Skeletal muscle cell (primary cell): ENCODE measurements at regions not wholly inside any gene's neighbourhood (a gene's known extent, or its start where the extent isn't known, plus 50 kb on each side); places are given as distances from the start of the nearest gene placed in this dataset.
A peak's percentile ranks its signal among the peaks of the same experiment; 100 is the strongest.
"Not testable (repeated sequence)": the region's sequence is repeated elsewhere in the genome, so short reads cannot be mapped to it uniquely, and the experiment has no call there.

ENCODE experiments used
- DNase-seq: peaks from one replicate; pipeline ENCODE4 v3.0.0-alpha.2; 2010; ENCODE audit warnings: low read depth
- H3K4me3 ChIP-seq: 2 replicates; pipeline ENCODE4 v1.5.1; 2011; ENCODE audit warnings: low read depth, mild to moderate bottlenecking, control low read depth, low read length, moderate library complexity

GRCh38 chr12:97778111-97778510, 315.5 kb downstream of the RMST start:
- DNase-seq, result no peak
- H3K4me3 ChIP-seq, result no peak overlapping the region

DNA sequence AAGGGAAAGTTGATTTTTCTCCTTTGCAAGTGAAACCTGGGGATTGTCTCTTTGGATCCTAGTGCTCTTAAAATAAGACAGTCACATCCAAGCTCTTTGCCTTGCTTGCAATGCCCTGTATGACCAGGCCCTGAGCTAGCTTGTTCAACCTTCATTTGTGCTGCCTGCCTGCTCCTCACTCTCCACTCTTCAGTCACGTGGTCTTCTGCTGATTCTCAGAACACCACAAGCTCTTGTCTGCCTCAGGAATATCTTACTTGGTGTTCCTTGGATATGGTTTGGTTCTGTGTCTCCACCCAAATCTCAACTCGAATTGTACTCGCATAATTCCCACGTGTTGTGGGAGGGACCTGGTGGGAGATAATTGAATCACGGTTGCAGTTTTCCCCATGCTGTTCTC, 318.7 kb downstream of the RMST start:
- DNase-seq, result no peak
- no peak overlapping the region for H3K4me3 ChIP-seq

DNA sequence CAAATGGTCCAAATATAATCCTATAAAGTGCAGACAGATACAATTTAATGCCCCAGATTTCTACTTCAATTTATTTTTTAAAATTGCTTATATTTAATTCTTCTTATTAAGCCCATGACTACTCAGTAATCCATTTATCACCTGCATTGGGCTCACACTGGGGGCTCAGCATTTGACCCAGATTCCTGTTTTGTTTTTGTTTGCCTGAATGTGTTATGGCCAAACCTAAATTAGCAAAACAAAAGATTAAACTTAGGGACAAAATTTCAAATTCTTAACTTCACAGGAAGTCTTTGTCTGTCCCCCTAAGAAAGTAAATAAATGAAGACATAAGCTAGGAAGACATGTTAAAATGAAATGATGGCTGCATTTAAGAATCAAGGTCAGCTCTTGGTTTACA, 322.3 kb downstream of the RMST start:
- no peak for DNase-seq
- no peak overlapping the region for H3K4me3 ChIP-seq

DNA sequence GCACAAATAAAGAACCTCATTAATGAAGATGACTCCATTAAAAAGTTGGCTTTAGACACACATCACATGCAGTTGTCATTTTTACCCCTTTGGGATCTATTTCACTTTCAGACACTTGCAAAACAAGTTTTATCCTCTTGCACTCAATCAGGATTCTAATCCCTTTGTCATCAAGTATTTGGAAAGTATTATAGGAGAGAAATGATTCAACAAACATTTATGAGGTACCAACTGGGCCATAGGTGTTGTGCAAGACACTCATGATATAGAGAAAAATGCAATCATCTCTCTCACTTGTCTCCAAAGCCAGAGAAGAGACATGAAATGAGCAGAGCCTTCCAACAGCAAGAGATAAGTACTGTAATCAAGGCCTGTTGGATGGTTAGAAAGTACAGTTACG, 327.7 kb downstream of the RMST start:
- no peak for DNase-seq
- no peak overlapping the region for H3K4me3 ChIP-seq

DNA sequence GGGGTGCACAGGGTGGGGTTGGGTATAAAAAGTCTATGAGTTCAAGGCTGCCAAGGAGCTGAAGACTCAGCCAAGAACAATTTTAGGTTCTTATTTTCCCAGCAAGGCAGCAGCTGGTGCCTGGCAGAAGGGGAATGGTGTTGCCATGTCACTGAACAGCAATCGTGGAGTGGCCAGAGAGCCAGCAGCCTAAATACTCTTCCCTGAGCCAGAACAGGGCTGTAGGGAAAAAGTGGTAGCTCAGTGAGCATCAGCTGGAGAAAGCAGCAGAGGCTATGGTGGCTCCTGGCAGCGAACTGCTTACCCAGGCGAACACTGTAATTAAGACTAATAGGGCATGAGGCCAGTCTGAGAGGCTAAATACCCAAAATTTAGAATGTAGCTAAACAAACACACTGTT, 334.9 kb downstream of the RMST start:
- H3K4me3 ChIP-seq, result no peak overlapping the region
- DNase-seq, result no peak

DNA sequence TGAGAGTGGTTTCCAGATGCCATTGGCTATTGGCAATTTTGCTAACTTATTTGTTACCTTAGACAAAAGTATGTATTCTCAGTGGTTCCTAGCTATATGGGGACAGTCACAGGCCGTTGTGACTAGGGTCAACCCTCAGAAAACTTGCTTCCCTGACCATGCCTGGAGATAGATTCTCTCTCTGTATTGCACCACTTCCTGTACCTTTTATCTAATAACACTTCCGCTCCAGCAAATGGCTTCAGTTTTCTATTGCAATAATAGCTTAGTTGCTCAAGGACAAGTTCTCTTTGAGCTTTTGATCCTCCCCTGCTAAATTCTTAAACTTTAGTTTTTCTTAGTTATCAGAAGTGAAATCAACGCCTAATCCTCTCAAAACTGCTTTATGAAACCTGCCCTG, 338.0 kb downstream of the RMST start:
- DNase-seq, result no peak
- no peak overlapping the region for H3K4me3 ChIP-seq

DNA sequence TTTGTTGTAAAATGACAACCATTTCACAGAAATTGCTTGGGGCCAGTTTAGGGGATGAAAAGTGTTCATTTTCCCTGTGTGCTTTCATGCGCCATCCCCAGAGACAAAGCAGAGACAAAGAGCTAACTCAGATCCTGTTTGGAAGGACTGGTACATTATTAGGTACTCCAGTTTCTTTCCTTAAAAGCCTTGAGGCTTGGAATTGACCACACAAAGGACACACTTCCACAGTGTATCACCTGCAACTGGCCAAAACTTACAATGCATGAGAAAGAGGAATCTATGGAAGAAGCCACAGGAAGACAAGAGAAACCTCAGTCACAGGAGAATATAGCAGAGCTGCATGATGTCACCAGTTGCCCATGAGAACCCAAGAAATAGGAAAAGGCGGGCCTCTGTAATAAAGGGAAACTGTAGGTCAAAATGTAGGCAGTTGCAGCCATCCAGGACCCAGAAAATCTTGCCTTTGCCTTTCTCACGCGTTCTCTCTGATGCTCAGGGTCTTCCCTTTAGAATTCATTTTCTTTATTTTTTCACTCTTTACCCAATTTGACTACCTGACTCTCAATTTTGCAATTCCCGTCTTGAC, 339.0 kb downstream of the RMST start:
- no peak for DNase-seq
- H3K4me3 ChIP-seq, result no peak overlapping the region

- no peak for DNase-seq
- H3K4me3 ChIP-seq, result no peak overlapping the region
Observed at GRCh38 chr12:97805146-97805545, 342.5 kb downstream of the RMST start.

- no peak overlapping the region for H3K4me3 ChIP-seq
- DNase-seq, result no peak
Observed at GRCh38 chr12:97813301-97813700, 350.7 kb downstream of the RMST start.

GRCh38 chr12:97821806-97822205, 359.2 kb downstream of the RMST start:
- H3K4me3 ChIP-seq, result no peak overlapping the region
- no peak for DNase-seq

GRCh38 chr12:97835541-97835940, 372.9 kb downstream of the RMST start:
- DNase-seq, result no peak
- H3K4me3 ChIP-seq, result no peak overlapping the region

DNA sequence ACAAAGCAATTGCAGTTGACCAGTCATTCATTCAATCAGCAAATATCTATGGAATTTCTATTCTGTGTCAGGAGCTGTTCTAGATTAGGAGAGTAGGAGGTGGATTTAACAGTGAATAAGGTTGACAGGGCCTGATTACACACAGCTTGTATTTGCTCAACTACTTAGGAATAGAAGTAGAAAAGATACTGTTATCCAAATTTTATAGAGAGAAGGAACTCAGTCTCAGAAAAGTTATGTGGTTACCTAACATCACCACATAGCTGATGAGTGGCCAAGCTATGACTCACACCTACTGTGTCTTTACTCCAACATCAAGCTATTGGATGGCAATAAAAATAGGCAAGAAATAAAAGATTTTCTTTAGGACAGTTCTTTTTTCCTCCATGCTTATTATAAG, 374.8 kb downstream of the RMST start:
- DNase-seq, result peak; percentile 1
- H3K4me3 ChIP-seq, result no peak overlapping the region

- DNase-seq, result no peak
Observed at GRCh38 chr12:97848051-97848450, 385.4 kb downstream of the RMST start.

GRCh38 chr12:97854477-97854876, 391.9 kb downstream of the RMST start:
- H3K4me3 ChIP-seq, result no peak overlapping the region
- no peak for DNase-seq

More at GRCh38 chr12:97848051-97848450, 385.4 kb downstream of the RMST start:
- no peak overlapping the region for H3K4me3 ChIP-seq

- no peak for DNase-seq
- H3K4me3 ChIP-seq, result no peak overlapping the region
Observed at GRCh38 chr12:97862072-97862471, 399.5 kb downstream of the RMST start.

GRCh38 chr12:97875064-97875463, 412.5 kb downstream of the RMST start:
- no peak for DNase-seq
- no peak overlapping the region for H3K4me3 ChIP-seq

DNA sequence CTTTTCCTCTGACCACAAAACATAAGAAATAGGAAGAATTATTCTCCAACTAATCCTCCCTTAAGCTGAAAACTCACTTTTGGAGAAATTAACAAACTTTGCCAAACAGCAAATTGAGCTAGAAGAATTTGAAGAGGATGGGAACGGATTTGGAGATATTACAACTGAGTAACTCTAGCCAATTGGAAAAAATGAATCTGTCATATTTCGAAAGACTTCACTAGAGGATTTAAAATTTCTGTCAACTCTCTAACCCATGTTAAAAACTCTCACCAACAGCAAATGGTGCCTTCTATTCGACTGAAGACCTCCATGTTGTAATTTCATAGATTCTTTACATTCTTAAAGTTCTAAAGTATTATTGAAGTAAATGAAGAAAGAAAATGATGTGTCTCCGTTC, 414.2 kb downstream of the RMST start:
- no peak overlapping the region for H3K4me3 ChIP-seq
- DNase-seq, result no peak

DNA sequence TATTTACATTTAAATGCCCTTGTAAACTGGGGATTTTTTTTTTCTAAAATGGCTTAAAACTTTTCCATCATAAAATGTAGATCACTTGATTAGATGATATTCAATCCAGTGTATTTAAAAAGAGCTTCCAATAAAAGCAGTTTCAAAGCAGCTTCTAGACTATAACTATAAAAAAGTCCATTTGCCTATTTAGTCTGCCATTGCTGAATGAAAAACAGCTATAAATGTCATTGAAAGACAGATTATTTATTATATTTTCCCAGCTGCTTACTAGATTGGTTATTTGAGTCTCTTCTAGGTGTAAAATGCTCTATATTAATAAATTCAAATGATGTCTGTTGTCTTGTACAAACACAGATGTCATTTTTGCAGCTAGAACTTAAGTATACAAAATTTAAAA, 414.8 kb downstream of the RMST start:
- no peak overlapping the region for H3K4me3 ChIP-seq
- no peak for DNase-seq

- no peak overlapping the region for H3K4me3 ChIP-seq
- DNase-seq, result no peak
Observed at GRCh38 chr12:97886511-97887176, 424.0 kb downstream of the RMST start.

GRCh38 chr12:97897881-97898280, 435.3 kb downstream of the RMST start:
- DNase-seq, H3K4me3 ChIP-seq: not testable (repeated sequence)

- DNase-seq, result no peak
- H3K4me3 ChIP-seq, result no peak overlapping the region
Observed at GRCh38 chr12:97899529-97899928, 436.9 kb downstream of the RMST start.

DNA sequence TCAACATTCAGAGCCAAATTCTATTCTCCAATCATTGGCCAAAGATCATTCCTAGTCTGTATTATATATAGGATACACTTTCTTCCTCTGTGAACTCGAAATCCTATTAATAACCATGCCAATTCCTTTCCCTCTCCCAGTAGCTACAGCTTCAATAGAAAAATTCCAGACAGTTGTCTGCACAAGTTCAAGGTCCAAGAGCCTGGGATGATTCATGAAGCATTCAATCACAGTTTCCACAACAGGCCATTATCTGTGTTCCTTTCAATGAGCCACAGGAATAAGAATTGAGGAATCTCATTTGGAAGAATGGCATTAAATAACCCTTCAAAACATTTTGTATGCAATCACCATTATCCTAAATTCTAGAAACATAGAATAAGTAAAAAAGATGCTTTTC, 437.4 kb downstream of the RMST start:
- no peak for DNase-seq
- H3K4me3 ChIP-seq, result no peak overlapping the region
